ENCODE measurements at regions not wholly inside any gene's neighbourhood (a gene's known extent, or its start where the extent isn't known, plus 50 kb on each side); places are given as distances from the start of the nearest gene placed in this dataset.

GRCh38 chr14:94897082-94897481 is 127.2 kb upstream of the GSC start:
- intact Hi-C loops (cut with DNase I, micrococcal nuclease): no loop called here
- no peak for DNase-seq

GRCh38 chr14:94893411-94894160 is 123.7 kb upstream of the GSC start:
- H3K36me3 ChIP-seq (ENCODE audit: low read depth): no peaks in the 10 kb centered on the region
- no peak overlapping the region for H3K4me3 ChIP-seq
- H3K9me3 ChIP-seq: no peaks in the 10 kb centered on the region
- DNase-seq: no peak
- H3K4me1 ChIP-seq (ENCODE audit: low read depth): peaks cover 2% of the 10 kb centered on the region
- intact Hi-C loops (cut with DNase I, micrococcal nuclease): no loop called here
- ATAC-seq: no peak
- no peak for TF ChIP-seq CTCF (IDR thresholded peaks at IDR 0.05)

More at GRCh38 chr14:94897082-94897481, 127.2 kb upstream of the GSC start:
- no peak for TF ChIP-seq CTCF (IDR thresholded peaks at IDR 0.05)
- no peak for ATAC-seq
- Histone ChIP-seq H3K4me3 (no peak overlapping the region), H3K9me3 (no peaks in the 10 kb centered on the region), H3K4me1 (ENCODE audit: low read depth) (no peaks in the 10 kb centered on the region), H3K36me3 (ENCODE audit: low read depth) (no peaks in the 10 kb centered on the region)

- DNase-seq (no peak), ATAC-seq (no peak)
- Histone ChIP-seq H3K4me3 (no peak overlapping the region), H3K4me1 (ENCODE audit: low read depth) (peaks cover 6% of the 10 kb centered on the region), H3K9me3 (no peaks in the 10 kb centered on the region), H3K36me3 (ENCODE audit: low read depth) (no peaks in the 10 kb centered on the region)
- no peak for TF ChIP-seq CTCF (IDR thresholded peaks at IDR 0.05)
- intact Hi-C loops (cut with DNase I, micrococcal nuclease): no loop called here
Measured at GRCh38 chr14:94890785-94891184, 120.9 kb upstream of the GSC start.

- H3K4me3 ChIP-seq: no peak overlapping the region
- no peak for DNase-seq
- no peaks in the 10 kb centered on the region for H3K9me3 ChIP-seq
- no peaks in the 10 kb centered on the region for H3K36me3 ChIP-seq (ENCODE audit: low read depth)
- intact Hi-C loops (cut with DNase I, micrococcal nuclease): no loop called here
- H3K4me1 ChIP-seq (ENCODE audit: low read depth): peaks cover 6% of the 10 kb centered on the region
- no peak for ATAC-seq
- no peak for TF ChIP-seq CTCF (IDR thresholded peaks at IDR 0.05)
Measured at GRCh38 chr14:94889520-94890312, 119.8 kb upstream of the GSC start.

GRCh38 chr14:94888121-94888520 is 118.2 kb upstream of the GSC start:
- Histone ChIP-seq H3K36me3 (ENCODE audit: low read depth) (no peaks in the 10 kb centered on the region), H3K4me3 (no peak overlapping the region), H3K4me1 (ENCODE audit: low read depth) (peaks cover 6% of the 10 kb centered on the region), H3K9me3 (no peaks in the 10 kb centered on the region)
- intact Hi-C loops (cut with DNase I, micrococcal nuclease): no loop called here
- peak; percentile 79 to 87 (median 80) for DNase-seq
- ATAC-seq: peak; percentile 98
- no peak for TF ChIP-seq CTCF (IDR thresholded peaks at IDR 0.05)
